HG03159 (cell line): ENCODE measurements at regions not wholly inside any gene's neighbourhood (a gene's known extent, or its start where the extent isn't known, plus 50 kb on each side); places are given as distances from the start of the nearest gene placed in this dataset.

ENCODE experiments used
- ATAC-seq: cut with Tn5 transposase; IDR thresholded peaks from one replicate; pipeline ENCODE4 v1.9.1; 2021; ENCODE audit warnings: mild to moderate bottlenecking, moderate library complexity; ENCODE audit not compliant: unreplicated experiment

GRCh38 chr4:43898836-43899235 lies 549.8 kb downstream of the KCTD8 start:
- ATAC-seq, result no peak

GRCh38 chr4:43903456-43903855 lies 545.2 kb downstream of the KCTD8 start:
- ATAC-seq, result no peak

GRCh38 chr4:43918377-43918776 lies 530.2 kb downstream of the KCTD8 start:
- no peak for ATAC-seq

GRCh38 chr4:43932448-43932847 lies 516.2 kb downstream of the KCTD8 start:
- no peak for ATAC-seq

GRCh38 chr4:43943998-43944397 lies 504.6 kb downstream of the KCTD8 start:
- ATAC-seq, result no peak

- ATAC-seq, result no peak
These were observed 488.6 kb downstream of the KCTD8 start for GRCh38 chr4:43959976-43960375.

- ATAC-seq, result no peak
These were observed 480.6 kb downstream of the KCTD8 start for GRCh38 chr4:43968011-43968410.

GRCh38 chr4:43983610-43984009 lies 465.0 kb downstream of the KCTD8 start:
- no peak for ATAC-seq

GRCh38 chr4:43987331-43987944 lies 461.2 kb downstream of the KCTD8 start:
- no peak for ATAC-seq

GRCh38 chr4:43990551-43990950 lies 458.1 kb downstream of the KCTD8 start:
- ATAC-seq, result no peak

- ATAC-seq, result no peak
These were observed 457.6 kb downstream of the KCTD8 start for GRCh38 chr4:43990963-43991362.

GRCh38 chr4:43992552-43992951 lies 456.1 kb downstream of the KCTD8 start:
- no peak for ATAC-seq

- no peak for ATAC-seq
These were observed 455.3 kb downstream of the KCTD8 start for GRCh38 chr4:43993196-43993902.

GRCh38 chr4:43999669-44000068 lies 448.9 kb downstream of the KCTD8 start:
- no peak for ATAC-seq

- ATAC-seq, result no peak
These were observed 446.2 kb downstream of the KCTD8 start for GRCh38 chr4:44002368-44002767.

- ATAC-seq, result no peak
These were observed 431.8 kb downstream of the KCTD8 start for GRCh38 chr4:44016570-44017421.

GRCh38 chr4:44017422-44017739 lies 431.2 kb downstream of the KCTD8 start:
- no peak for ATAC-seq

- no peak for ATAC-seq
These were observed 428.9 kb downstream of the KCTD8 start for GRCh38 chr4:44019721-44020120.

GRCh38 chr4:44025376-44026020 lies 423.1 kb downstream of the KCTD8 start:
- ATAC-seq, result no peak

- ATAC-seq, result no peak
These were observed 409.8 kb downstream of the KCTD8 start for GRCh38 chr4:44038811-44039210.

- no peak for ATAC-seq
These were observed 402.1 kb downstream of the KCTD8 start for GRCh38 chr4:44046491-44046890.
